Stimulated activated CD4-positive, alpha-beta T cell treated with anti-CD3 and anti-CD28 coated beads, Interleukin-4, amount 100 ng/mL, for 1 hour (primary cell): ENCODE measurements at regions not wholly inside any gene's neighbourhood (a gene's known extent, or its start where the extent isn't known, plus 50 kb on each side); places are given as distances from the start of the nearest gene placed in this dataset.
"Not testable (repeated sequence)": the region's sequence is repeated elsewhere in the genome, so short reads cannot be mapped to it uniquely, and the experiment has no call there.

Experiments used
- DNase-seq: peaks from one replicate; pipeline ENCODE4 v3.0.0-alpha.2; 2020

GRCh38 chr10:65622608-65623007, 1303.2 kb upstream of the LRRTM3 start:
- no peak for DNase-seq

DNA sequence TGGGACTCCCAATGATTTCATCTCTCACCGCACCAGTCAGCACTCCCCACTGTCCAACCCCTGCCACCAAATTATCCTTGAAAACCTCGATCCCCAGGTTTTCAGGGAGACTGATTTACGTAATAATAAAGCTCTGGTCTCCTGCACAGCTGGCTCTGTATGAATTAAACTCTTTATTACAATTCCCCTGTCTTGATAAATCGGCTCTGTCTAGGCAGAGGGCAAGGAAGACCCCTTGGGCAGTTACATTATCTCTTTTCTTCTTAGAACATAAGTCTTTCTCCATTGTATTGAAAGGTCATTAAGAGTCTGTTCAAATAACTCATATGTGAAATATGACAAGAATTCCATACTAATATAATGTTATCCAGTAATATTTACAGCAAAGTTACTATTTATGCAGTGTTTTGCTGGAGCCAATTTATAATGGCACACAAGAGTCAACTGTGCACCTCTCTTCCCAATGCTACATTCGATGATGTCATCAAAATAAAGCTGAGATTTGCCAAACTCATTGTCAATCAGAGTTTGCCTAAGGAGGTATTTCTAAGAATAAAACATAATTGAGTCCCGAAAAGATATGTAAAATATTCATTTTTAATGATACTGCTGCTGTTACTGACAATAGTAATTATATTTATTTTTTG, 1297.2 kb upstream of the LRRTM3 start:
- DNase-seq: no peak

DNA sequence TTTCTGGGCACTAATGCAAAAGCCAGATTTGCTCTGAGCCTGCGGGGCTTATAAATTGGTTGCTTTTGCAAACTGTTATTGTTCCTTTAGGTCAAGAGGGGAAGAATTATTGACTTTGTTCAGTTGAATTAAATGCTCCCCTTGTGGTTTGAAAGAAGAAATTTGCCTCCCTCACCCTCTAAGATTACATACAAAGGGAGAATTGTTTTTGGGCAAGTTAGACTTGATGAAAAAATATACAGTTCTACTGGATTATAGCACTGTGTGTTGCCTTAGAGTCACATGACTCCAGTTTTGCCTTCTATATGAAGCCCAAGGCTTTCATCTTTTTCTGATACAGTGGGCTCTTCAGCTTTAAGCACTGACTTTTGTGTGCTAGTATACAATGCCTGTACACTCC, 1265.8 kb upstream of the LRRTM3 start:
- no peak for DNase-seq

GRCh38 chr10:65670087-65670486, 1255.7 kb upstream of the LRRTM3 start:
- DNase-seq: no peak

GRCh38 chr10:65670596-65670995, 1255.2 kb upstream of the LRRTM3 start:
- not testable (repeated sequence) for DNase-seq

- DNase-seq: no peak
These were observed 1250.6 kb upstream of the LRRTM3 start for GRCh38 chr10:65675236-65675635.

GRCh38 chr10:65684896-65685295, 1240.9 kb upstream of the LRRTM3 start:
- DNase-seq: no peak

DNA sequence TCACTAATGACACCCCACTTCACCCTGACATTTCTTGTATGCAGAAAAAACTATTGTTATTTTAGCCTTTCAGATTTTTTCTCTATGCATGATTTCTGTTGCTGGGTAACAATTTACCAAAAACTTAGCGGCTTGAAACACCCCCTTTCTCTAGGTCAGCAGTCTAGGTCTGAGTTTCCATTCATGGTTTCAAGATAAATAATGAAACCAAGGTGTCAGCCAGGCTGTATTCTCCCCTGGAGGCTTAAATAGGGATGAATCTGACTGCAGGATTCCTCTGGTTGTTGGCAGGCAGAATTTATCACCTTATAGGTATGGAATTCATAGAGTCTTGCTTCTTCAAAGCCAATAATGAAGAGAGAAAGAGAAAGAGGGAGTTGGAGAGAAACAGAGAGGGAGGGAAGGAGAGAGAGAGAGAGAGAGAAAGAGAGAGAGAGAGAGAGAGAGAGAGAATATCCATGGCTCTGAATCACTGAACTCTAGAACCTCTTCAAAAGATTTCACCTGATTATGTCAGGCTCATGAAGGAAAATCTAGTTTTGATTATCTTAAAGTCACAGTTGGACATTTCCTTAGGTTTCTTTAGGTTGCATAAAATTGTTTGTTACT, 1224.6 kb upstream of the LRRTM3 start:
- DNase-seq: no peak

GRCh38 chr10:65708057-65708456, 1217.8 kb upstream of the LRRTM3 start:
- DNase-seq: no peak

GRCh38 chr10:65710306-65710705, 1215.5 kb upstream of the LRRTM3 start:
- no peak for DNase-seq

DNA sequence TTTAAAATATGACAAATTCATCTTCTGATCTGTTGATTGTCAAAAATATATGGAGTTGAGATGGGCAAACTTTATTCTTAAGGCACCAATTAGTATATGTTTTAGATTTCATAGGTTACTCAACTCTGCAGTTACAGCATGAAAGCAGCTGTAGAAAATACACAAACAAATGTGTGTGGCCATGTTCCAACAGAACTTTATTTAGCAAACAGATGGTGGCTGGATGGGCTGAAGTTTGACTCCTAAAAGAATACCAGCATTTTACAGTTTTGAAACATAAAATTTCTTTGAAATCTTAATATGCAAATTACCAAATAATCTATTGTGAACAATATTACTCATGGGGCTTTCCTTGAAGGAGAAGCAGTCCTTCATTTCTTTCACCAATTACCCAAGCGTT, 1206.0 kb upstream of the LRRTM3 start:
- no peak for DNase-seq

DNA sequence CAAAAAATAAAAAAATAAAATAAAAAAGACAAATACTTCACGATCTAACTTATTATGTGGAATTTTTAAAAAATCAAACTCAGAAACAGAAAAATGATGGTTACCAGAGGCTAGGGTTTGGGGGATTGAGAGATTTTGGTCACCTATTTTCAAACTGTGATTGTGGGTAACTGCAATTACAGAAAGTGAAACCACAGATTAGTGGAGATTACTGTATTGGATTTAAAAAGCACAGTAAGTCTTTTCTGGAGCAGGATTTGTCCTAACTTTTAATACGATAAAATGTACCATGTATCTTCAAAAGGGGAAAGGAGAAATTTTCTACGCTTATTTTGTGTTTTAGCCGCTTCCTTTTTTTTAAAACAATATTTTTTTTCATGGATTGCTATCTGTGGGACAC, 1204.9 kb upstream of the LRRTM3 start:
- DNase-seq: no peak

GRCh38 chr10:65723525-65723924, 1202.3 kb upstream of the LRRTM3 start:
- no peak for DNase-seq

DNA sequence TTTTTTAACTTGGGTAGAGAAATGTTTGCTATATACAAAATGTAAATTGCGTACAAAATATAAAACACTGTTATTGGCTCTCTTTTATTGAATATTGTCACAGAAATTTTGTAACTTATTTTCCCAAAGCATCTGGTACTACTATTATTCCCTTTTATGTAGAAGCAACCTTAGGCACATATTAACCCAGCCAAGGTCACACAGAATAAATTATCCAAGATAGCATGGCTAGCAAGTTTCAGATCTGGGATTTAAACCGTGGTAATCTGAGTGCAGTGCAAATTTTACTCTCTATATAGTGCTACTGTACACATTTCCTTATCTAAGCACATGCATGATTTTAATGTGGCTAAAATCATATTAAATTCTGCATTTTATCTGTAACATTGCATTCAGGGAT, 1190.5 kb upstream of the LRRTM3 start:
- DNase-seq: no peak

- DNase-seq: no peak
These were observed 1182.9 kb upstream of the LRRTM3 start for GRCh38 chr10:65742906-65743305.

GRCh38 chr10:65751218-65751617, 1174.6 kb upstream of the LRRTM3 start:
- no peak for DNase-seq

GRCh38 chr10:65751896-65752295, 1173.9 kb upstream of the LRRTM3 start:
- no peak for DNase-seq

DNA sequence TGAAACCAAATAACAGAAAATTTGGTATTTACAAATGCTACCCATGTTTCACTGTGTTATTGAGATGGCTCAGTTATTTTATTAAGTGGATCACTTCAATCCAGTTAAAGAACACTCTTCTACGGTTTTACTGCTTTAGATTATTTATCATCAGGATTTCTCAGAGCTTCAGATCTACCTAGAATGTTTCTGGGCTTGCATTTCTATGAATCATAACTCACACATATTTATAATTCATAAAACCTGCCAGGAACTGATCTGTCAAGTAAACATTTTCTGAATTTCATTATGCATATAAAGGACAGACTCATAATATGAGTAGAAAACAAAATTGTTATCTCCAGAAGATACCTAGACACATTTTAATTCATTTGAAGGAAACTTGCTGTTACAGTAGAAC, 1172.3 kb upstream of the LRRTM3 start:
- DNase-seq: no peak

DNA sequence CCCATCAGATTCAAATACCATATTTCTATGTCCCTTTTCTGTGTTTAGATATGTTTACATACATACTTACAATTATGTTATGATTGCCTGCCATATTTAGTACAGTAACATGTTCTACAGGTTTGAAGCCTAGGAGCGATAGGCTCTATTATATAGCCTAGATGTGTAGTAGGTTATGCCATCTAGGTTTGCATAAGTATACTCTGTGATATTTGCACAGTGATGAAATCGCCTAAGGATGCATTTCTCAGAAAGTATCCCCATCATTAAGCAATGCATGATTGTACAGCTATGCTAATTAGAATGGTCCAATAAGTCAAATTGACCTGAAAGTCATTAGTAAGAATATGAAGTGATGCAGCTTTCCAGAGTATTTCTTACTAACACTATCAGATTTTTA, 1171.7 kb upstream of the LRRTM3 start:
- DNase-seq: no peak

GRCh38 chr10:65762311-65762710, 1163.5 kb upstream of the LRRTM3 start:
- DNase-seq: no peak

GRCh38 chr10:65765006-65765541, 1160.8 kb upstream of the LRRTM3 start:
- DNase-seq: no peak

DNA sequence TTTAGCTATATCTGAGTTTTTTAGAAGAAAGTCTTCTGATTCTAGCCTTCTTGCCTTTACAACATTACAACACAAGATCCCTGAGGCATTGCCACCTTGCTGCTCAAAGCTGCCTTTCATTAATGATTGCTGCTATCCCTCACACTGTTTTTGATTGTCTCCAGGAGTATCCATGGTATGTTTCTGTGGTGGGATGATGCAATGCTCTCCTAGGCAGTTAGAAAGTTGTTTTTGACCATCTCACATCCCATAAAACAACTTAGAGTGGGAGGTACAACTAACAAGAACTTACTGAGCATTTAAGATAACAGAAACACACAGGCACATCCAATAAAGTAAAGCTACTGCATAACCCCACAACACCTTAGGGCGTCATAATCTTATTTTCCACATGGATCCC, 1156.0 kb upstream of the LRRTM3 start:
- DNase-seq: no peak

DNA sequence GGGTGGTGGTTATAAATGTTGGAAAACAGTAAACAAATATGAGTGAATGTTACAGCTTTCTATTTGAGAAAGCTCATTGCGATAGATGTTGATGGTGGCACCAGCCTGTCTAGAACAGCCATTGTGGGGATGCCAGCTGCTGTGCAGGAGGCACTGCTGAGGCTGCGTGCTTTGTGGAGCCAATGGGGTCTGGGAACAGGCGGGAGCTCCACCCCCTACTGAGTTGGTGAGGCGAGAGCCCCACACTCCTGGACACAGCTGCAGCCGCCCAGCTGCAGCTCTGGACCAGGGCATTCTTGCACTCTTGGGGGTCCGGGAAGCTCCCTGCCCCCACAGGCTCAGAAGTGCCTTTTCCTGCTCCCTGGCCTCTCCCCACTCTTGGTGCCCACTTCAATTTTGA, 1147.1 kb upstream of the LRRTM3 start:
- DNase-seq: no peak

GRCh38 chr10:65779985-65780384, 1145.9 kb upstream of the LRRTM3 start:
- DNase-seq: no peak

GRCh38 chr10:65786279-65786678, 1139.6 kb upstream of the LRRTM3 start:
- DNase-seq: no peak
